ENCODE measurements at regions not wholly inside any gene's neighbourhood (a gene's known extent, or its start where the extent isn't known, plus 50 kb on each side); places are given as distances from the start of the nearest gene placed in this dataset.

DNA sequence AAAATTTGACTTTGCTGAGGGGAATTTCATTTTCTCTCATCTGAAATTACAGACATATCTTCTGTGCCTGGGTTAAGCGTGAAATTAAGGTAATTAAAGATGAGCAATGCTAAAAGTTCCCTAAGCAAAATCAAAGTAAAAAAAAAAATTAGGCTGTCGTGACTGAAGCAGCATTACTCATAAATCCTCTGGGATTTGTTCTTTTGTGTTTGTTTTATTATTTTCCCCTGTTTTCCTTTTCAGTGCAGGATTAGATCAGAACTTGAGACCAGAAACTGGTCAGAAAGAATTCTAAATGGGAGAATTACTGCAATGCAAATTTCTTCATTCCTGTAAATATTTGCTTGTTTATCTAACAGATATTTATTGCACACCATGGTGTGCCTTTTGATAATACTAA is 141.4 kb upstream of the BET1 start:
- no peak for TF ChIP-seq CTCF (IDR thresholded peaks at IDR 0.05)
- no peak for TF ChIP-seq EP300 (IDR thresholded peaks at IDR 0.05)
- no peak for TF ChIP-seq POLR2A (IDR thresholded peaks at IDR 0.05)
- no peak for TF ChIP-seq POLR2AphosphoS5 (IDR thresholded peaks at IDR 0.05)

All from sigmoid colon (tissue), 4 donors.